ENCODE measurements at regions not wholly inside any gene's neighbourhood (a gene's known extent, or its start where the extent isn't known, plus 50 kb on each side); places are given as distances from the start of the nearest gene placed in this dataset.
"Not testable (repeated sequence)": the region's sequence is repeated elsewhere in the genome, so short reads cannot be mapped to it uniquely, and the experiment has no call there.

GRCh38 chr3:127071597-127072001, 88.7 kb downstream of the PLXNA1 start:
- no peak for DNase-seq (ENCODE audit: low spot score)

- no peak for DNase-seq (ENCODE audit: low spot score)
These were observed 89.4 kb downstream of the PLXNA1 start for GRCh38 chr3:127072221-127072771.

DNA sequence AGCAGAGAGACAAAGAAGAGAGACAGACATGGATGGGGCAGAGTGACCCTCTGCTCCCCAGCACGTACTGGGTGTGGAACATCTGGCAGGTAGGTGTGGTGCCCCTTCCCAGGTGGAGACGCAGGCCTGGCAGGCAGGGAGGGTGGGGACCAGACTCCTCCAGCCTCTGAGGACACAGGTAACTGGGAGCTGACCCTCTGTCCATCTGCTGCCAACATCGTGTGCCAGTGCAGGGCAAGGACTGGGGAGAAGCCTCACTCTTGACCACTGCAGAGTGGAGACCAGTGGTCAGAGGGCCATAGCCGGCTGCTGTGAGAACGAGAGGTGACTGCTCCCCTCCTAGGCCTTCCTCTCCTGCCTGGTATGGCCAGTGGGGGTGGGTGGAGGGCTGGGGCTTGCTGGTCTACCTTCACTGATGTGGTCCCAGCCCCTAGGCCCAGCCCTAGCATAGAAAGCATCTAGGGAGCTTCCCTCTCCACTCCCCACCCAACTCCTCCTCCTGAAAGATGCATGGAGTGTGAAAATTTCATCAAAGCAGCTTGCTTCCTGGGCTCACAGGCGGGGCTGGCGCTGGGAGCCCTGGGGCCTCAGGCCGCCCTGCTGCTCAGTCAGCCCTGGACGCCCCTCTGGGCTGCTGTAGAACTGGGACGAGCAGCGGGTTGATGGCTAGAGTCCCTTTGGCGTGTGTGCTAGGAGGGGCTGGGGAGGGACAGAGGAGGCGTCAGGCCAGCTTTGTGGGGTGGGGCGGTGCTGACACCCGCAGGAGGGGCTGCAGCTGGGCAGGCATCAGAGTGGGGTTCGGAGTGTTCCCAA, 90.3 kb downstream of the PLXNA1 start:
- no peak for DNase-seq (ENCODE audit: low spot score)

DNA sequence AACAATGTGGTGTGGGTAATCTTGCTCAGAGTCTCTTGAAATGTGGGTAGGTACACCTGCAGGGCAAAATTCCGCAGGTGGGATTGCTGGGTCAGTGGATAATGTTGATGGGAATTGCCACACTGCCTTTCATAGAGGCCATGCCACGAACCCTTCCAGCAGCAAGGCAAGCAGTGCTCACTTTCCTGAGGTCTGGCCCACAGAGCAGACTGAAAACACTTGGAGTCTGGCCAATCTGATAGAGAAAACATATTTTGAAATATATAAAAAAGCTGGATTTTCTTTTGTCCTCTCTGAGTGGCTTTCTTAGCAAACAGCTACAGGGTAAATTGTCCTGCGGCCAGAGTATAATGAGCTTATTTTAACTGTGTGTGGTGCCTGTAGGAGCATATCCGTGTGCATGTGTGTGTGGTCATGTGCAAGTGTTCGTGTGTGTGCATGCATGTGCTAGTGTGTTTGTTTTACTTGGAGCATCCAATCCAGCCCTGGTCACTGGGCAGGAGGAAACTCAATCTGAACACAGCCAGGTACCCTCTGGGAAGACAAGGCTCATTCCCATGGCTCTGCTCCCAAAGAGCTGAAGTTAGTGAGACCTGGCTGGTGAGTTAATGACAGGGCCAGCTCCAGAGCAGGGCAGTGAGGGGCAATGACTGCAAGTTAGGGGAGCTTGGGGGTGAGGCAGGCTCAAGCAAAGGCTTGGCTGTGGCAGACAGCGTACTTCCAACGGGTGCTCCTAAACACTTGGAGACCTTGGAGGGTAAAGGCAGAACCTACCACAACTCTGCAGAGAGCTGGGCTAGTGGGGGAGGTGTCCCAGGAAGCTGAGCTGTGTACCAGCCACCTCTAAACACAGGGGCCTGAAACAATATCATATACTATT, 91.3 kb downstream of the PLXNA1 start:
- no peak for DNase-seq (ENCODE audit: low spot score)

DNA sequence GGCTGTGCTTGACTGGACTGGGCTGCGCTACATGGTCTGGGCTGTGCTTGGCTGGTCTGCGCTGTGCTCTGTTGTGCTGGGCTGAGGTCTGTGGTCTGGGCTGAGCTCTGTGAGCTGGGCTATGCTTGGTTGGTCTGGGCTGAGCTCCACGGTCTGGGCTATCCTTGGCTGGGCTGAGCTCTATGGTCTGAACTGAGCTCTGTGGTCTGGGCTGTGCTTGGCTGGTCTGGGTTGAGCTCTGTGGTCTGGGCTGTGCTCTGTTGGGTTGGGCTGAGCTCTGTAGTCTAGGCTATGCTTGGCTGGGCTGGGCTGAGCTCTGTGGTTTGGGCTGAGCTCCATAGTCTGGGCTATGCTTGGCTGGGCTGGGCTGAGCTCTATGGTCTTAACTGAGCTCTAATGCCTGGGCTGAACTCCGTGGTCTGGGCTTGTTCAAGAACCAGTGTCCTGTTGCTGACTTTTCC, 92.0 kb downstream of the PLXNA1 start:
- no peak for DNase-seq (ENCODE audit: low spot score)

- DNase-seq (ENCODE audit: low spot score) = not testable (repeated sequence)
These were observed 93.5 kb downstream of the PLXNA1 start for GRCh38 chr3:127076166-127076992.

DNA sequence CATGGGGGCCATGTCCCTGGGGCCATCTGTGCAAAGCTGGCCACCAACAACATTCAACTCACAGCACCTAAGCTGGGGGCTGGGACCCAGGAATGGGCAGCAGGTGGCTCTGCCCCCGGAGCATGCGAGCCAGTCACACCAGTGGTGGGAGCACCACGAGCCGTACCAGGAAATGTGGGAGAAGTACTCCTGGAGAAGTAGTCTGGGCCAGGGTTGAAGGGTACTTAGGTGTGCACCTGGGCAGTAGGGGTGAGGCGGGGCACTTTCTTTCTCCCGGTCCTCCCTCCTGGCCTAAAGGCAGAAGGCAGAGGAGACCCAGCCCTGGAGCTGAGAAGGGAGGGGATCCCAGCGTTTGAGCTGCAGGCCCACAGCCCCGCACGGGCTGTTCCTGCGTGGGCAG, 94.2 kb downstream of the PLXNA1 start:
- no peak for DNase-seq (ENCODE audit: low spot score)

- DNase-seq (ENCODE audit: low spot score) = no peak
These were observed 94.7 kb downstream of the PLXNA1 start for GRCh38 chr3:127077505-127078064.

DNA sequence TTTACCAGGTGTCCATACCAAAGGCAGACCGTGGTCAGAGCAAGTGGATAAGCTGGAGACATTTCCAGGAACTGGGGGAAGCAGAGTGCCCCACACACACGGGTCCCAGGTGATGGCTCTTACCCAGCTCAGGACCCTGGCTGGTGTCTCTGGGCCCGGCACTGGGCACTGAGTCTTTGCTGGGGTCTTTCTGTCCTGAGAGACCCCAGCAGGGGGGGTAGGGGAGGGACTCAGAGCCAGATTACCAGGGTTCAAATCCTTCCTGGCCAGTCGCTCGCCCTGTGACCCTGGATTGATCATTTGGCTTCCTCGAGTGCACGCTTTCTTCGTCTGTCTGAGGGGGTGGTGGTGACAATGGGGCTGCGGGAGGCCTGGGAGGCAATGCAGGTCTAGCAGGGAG, 95.7 kb downstream of the PLXNA1 start:
- no peak for DNase-seq (ENCODE audit: low spot score)

GRCh38 chr3:127079211-127079610, 96.3 kb downstream of the PLXNA1 start:
- DNase-seq (ENCODE audit: low spot score) = no peak

GRCh38 chr3:127081001-127081720, 98.2 kb downstream of the PLXNA1 start:
- DNase-seq (ENCODE audit: low spot score) = no peak

DNA sequence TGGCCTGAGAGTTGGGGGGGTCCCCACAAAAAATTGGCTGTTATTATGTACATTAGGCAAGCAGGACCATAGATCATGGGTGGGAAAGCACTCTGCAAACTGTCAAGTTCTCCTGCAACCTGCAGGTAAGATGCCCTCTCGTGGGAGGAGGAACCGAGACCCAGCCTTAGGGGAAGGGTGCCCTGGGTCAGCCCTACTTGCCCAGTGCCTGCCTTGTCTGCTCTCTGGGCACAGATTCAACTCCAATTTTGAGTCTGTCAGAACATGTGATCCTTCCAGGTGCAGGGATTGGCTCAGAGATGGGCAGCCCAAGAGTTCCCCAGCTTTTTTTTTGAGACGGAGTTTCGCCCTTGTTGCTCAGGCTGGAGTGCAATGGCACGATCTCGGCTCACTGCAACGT, 99.2 kb downstream of the PLXNA1 start:
- DNase-seq (ENCODE audit: low spot score) = no peak

DNA sequence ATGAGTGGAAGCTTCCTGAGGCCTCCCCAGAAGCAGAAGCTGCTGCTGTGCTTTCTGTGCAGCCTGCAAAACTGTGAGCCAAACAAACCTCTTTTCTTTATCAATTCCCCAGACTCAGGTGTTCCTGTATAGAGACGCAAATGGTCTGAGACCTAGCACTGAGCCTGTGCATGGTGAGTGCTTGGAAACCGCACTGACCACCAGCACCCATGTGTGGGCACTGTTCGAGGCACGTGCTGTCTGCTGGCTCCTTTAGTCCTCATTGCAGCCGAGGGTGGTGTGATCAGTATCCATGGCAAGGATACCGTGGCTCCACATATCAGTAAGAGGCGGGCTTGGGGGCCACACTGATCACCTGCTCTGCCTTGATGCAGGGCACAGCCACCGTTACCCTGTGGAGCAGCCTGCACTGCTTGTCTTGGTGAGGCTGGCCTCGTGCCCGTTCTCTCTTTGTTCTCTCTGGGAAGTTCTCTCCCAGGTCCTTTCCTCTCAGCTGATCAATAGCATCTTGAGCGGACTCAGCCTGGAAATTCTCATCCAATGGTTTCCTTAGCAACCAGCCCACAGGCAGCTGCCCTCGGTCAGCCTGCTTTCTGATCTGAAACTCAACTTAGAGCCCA, 101.0 kb downstream of the PLXNA1 start:
- no peak for DNase-seq (ENCODE audit: low spot score)

DNA sequence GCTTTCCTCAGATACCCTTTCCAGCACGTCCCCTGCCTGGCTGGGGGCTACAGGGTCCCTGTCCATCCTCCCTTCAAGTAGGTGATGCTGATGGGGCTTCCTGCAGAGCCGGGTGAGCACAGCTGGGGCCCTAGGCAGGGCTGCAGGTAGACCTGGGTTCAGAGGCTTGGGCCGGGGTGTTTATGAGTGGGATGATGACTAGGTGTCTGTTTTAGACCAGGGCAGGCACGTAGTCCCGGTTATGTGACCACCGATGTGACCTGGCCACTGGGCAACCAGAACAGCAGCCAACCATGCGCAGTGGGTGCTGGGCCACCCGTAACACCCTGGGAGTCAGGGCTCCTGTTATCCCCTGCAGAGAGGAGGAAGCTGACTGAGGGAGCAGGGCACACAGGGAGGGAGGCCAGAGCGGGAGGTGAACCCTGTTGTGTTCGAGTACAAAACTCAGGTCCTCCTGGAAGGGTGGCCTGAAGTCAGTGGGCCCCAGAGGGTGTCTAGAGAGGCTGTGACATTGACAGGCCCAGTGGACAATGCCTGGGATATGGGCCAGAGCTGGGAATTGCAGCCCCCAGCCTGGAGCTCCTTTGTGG, 101.6 kb downstream of the PLXNA1 start:
- DNase-seq (ENCODE audit: low spot score) = no peak

- no peak for DNase-seq (ENCODE audit: low spot score)
These were observed 102.7 kb downstream of the PLXNA1 start for GRCh38 chr3:127085576-127085975.

DNA sequence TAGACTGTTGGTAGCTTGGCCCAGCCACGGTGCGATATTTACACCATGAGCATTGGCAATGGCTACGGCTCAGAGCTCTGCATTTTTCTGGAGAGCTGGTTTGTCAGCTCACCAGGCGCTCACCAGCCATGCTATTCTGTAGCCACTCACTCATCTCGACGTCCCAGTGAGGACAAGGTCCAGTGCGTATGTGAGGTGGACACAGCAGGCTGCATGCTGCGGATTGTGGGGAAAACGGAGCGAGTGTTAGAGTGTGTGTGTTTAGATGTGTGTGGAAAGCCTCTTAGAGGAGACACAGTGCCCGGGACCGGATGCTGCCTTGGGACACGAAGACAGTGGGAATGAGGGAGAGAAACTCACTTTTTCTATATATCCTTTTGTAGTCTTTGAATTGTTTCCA, 103.7 kb downstream of the PLXNA1 start:
- not testable (repeated sequence) for DNase-seq (ENCODE audit: low spot score)

- no peak for DNase-seq (ENCODE audit: low spot score)
These were observed 104.5 kb downstream of the PLXNA1 start for GRCh38 chr3:127087441-127087840.

- no peak for DNase-seq (ENCODE audit: low spot score)
These were observed 104.2 kb upstream of the PRR23E start for GRCh38 chr3:127088511-127089351.

Data from hematopoietic multipotent progenitor cell treated with erythropoietin and hydrocortisone succinate and interleukin-3 and kit ligand, for 15 days (in vitro differentiated cells).